AG09309 (cell line): ENCODE measurements at regions not wholly inside any gene's neighbourhood (a gene's known extent, or its start where the extent isn't known, plus 50 kb on each side); places are given as distances from the start of the nearest gene placed in this dataset.

Experiments
- DNase-seq: peaks from one replicate; pipeline ENCODE4 v3.0.0-alpha.2; 2010; ENCODE audit warnings: low read depth
- H3K4me3 ChIP-seq: 2 replicates; pipeline ENCODE4 v1.5.1; 2011; ENCODE audit warnings: mild to moderate bottlenecking, low read depth, low read length, moderate library complexity; ENCODE audit not compliant: control insufficient read depth
- TF ChIP-seq, protein P1 (sequence below): IDR thresholded peaks from 2 replicates; pipeline ENCODE4 v1.5.1; 2011; ENCODE audit warnings: mild to moderate bottlenecking, low read depth, low read length, inconsistent platforms; ENCODE audit not compliant: insufficient read depth, control insufficient read depth; ENCODE audit errors: missing control alignments

DNA sequence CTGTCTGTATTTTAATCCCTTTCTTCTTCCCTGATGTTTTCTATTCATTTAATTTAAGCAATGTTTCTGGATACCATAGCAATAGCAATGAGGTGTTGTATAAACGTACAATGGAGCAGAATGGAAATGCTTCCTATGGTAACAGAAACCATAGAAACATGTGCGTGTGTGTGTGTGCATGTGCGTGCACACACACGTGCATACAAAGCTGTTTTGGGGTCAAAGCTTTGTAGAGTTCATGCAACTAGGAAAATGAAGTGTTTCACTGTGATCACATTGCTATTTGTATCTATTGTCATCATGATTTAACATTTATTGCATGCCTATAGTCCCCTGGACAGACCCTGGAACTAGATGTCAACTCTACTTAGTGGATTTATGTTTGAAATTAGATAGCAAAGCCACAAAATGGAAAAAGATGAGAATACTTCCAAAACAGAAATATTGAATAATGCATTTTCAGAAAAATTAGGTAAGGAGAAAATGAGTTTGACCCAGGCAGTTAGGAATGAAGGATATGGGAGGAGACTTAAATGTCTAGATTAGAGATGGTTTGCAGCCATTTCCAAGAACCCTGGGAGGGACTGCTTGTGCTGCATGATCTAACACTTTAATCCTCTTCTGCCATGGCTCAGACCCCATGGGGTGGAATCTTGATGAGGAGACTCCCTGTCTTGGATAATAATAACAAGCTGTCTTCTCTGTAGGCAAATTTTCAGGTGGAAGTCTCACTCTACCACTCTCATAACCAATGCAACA is 124.4 kb downstream of the TRMT11 start:
- DNase-seq: no peak
- H3K4me3 ChIP-seq: no peak overlapping the region
- TF ChIP-seq, protein P1, sequence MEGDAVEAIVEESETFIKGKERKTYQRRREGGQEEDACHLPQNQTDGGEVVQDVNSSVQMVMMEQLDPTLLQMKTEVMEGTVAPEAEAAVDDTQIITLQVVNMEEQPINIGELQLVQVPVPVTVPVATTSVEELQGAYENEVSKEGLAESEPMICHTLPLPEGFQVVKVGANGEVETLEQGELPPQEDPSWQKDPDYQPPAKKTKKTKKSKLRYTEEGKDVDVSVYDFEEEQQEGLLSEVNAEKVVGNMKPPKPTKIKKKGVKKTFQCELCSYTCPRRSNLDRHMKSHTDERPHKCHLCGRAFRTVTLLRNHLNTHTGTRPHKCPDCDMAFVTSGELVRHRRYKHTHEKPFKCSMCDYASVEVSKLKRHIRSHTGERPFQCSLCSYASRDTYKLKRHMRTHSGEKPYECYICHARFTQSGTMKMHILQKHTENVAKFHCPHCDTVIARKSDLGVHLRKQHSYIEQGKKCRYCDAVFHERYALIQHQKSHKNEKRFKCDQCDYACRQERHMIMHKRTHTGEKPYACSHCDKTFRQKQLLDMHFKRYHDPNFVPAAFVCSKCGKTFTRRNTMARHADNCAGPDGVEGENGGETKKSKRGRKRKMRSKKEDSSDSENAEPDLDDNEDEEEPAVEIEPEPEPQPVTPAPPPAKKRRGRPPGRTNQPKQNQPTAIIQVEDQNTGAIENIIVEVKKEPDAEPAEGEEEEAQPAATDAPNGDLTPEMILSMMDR: no peak

DNA sequence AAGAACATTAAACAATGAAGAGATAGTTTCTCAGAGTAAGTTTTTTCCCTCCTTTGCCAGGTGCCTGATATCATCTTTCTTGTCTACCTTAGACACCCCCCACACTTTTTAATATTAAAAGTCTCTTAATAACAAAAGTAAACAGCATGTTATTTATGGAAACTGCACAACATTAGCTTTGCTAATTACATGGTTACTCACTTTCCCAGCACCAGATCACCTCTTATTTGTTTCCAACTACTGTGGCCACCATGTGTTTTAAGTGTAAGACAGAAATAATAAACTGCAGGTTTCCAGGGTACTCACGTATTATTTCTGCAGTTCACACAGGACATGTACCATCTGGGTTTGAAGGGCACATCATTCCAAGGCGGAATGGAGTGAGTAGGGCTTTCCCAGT is 125.0 kb downstream of the TRMT11 start:
- no peak for DNase-seq
- TF ChIP-seq, protein P1: no peak
- H3K4me3 ChIP-seq: no peak overlapping the region

DNA sequence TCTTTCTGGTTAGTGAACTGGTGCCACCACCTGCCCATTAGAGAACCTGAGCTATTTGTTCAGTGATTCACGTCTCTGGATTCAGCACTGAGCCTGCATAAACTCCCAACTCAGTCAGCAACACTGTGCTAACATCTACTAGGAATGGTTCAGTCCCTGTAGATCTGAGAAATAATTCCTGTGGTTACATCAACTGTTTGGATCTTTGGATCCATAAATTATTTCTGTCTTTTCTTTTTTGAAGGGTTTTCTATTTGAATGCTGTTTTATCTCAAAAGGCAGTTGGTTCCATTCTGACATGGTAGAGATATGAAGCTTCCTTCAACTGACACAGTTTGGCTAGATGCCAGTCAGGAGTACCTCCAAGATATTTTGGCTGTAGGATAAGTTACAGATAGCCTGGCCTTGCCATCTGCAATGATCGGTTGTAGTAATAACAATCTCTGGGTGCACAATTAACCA is 125.9 kb downstream of the TRMT11 start:
- DNase-seq: no peak
- TF ChIP-seq, protein P1: no peak
- no peak overlapping the region for H3K4me3 ChIP-seq

DNA sequence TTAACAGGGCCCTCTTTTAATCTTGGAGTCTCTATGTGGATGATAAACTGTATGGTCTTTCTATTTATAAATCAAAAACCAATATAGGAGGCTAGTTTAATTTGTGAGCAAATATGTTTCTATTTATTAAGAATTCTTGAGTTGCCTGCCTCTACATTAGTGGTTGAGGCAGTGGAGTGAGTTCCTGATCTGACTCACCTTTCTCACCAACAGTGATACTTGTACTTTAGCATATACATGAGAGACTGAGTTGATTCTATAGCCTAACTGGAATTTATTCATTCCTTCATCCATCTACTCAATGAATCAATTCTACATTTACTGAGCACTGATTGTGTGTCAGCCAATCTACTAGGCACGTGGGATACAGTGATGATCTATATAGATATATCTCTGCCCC is 126.9 kb downstream of the TRMT11 start:
- H3K4me3 ChIP-seq: no peak overlapping the region
- DNase-seq: no peak
- TF ChIP-seq, protein P1: no peak

DNA sequence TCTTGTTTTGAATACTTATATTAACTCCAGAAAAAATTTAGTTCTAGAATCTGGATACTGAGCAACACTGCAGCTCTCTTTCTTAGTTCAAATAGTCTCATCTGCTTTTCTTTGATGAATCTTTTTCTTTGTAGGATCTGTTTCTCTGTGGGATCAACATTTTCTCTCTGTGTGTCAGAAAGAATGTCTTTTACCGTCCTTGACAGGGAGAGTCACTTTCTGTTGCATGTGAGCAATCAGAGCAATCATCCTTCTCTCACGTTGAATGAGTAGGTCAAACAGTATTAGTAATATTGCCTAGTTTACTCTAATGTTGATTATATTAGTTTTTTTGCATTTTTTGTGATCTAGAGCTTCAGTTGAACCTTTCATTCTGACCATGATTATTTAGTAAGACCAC is 130.9 kb downstream of the TRMT11 start:
- TF ChIP-seq, protein P1: no peak
- DNase-seq: no peak
- H3K4me3 ChIP-seq: no peak overlapping the region

DNA sequence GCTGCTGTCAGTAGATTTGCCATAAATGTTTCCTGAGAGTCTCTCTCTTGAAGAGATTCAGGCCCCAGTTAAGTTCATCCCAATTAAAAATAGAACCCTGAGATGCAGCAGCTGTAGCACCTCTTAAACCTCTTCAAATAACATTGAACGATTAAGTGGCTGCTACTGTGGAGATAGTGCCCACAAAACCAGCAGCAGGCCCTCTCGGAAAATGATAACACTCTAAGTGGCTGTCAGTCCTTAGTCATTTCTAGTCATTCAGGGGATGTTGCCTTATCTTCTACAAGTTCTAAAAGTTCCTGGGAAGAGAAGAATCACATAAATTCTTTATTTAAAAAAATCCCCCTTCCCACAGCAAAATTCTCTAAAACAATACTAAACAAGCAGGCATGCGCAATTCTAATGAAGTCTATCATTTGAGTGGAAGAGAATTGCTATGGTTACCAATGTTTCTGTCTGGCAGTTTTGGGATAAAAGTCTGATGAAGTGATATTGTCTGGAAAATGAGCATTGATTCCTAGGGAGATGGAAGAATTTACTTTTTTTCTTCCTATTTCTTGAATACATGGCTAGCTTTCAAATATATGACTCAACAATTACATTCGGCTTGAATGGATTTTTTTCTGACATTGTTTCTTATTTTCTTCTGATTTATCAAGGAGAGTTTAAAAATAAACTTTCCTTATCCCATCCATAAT is 131.9 kb downstream of the TRMT11 start:
- no peak for DNase-seq
- H3K4me3 ChIP-seq: no peak overlapping the region
- TF ChIP-seq, protein P1: no peak
